Prostate gland (tissue), 2 donors: ENCODE measurements at regions not wholly inside any gene's neighbourhood (a gene's known extent, or its start where the extent isn't known, plus 50 kb on each side); places are given as distances from the start of the nearest gene placed in this dataset.

Experiments used
- DNase-seq: peaks from one replicate; pipeline ENCODE4 v3.0.0-alpha.2; 2019; ENCODE audit warnings: low spot score
- H3K27ac ChIP-seq, 2 donors: fragments of 200-600 bp; sonication (generic); 2 replicates each; pipeline ENCODE4 v1.5.1; 2017 to 2019
- H3K27me3 ChIP-seq: fragments of 200-600 bp; sonication (generic); replicated peaks from 2 replicates; pipeline ENCODE4 v1.5.1; 2019; ENCODE audit not compliant: insufficient read depth
- H3K36me3 ChIP-seq, 2 donors: fragments of 200-600 bp; sonication (generic); 1 replicate in 1 of 2; 2 replicates in 1 of 2; pipeline versions ENCODE4 v1.5.1 to v1.8.1; 2017 to 2019
- H3K4me1 ChIP-seq: fragments of 200-600 bp; sonication (generic); replicated peaks from 2 replicates; pipeline ENCODE4 v1.5.1; 2019
- H3K4me3 ChIP-seq, 2 donors: fragments of 200-600 bp; sonication (generic); 2 replicates each; pipeline ENCODE4 v1.5.1; 2017 to 2019
- H3K9me3 ChIP-seq: fragments of 200-600 bp; sonication (generic); 2 replicates; pipeline ENCODE4 v1.5.1; 2017
- POLR2A ChIP-seq: fragments of 450-650 bp; IDR thresholded peaks from one replicate; pipeline ENCODE4 v1.6.1; 2016; ENCODE audit warnings: antibody characterized with exemption, mild to moderate bottlenecking
- POLR2AphosphoS5 ChIP-seq: sonication (generic); formaldehyde crosslinking; IDR thresholded peaks from one replicate; pipeline ENCODE4 v1.6.1; 2017; ENCODE audit warnings: antibody characterized with exemption
- WGBS: methylation state at CpG from one replicate; pipeline ENCODE4 v1.1.5; 2018; 5-methylcytosine and 5-hydroxymethylcytosine counted together
- intact Hi-C: fragments of 100-400 bp; cut with DNase I; formaldehyde crosslinking; loops from one replicate; pipeline ENCODE4 v1.14.2; 2022
- TF ChIP-seq, protein P1 (sequence below), 4 experiments: fragments of 200-600 bp in 2 of 4; fragments of 450-650 bp in 2 of 4; sonication (generic) in 2 of 4; IDR thresholded peaks; 1 replicate in 3 of 4; 2 replicates in 1 of 4; pipeline ENCODE4 v1.5.1; 2016 to 2019; ENCODE audit warnings: antibody characterized with exemption in 4 of 4, mild to moderate bottlenecking in 2 of 4, moderate library complexity in 2 of 4

DNA sequence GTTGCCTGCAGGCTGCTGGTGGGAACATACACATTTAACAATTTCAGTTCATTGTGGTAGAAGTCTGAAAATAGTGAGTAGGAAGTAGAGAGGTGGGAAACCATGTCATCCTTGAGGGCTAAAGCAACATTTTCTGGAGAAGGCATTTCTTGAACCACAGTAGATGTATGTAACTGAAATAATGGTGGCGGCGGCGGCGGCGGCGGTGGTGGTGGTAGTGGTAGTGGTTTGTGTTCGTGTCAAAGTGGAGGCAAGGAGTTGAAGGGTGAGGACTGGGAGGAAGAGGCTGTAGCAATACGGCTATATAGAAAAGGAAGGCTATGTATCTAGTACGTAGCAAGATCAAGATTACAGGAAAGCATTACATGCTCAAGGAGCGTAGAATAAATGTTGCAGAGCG lies 1381.6 kb upstream of the TENM3 start:
- Histone ChIP-seq H3K27ac (no peak overlapping the region), H3K4me3 (no peak overlapping the region), H3K27me3 (no peaks in the 10 kb centered on the region), H3K4me1 (no peaks in the 10 kb centered on the region), H3K36me3 (no peaks in the 10 kb centered on the region), H3K9me3 (no peaks in the 10 kb centered on the region)
- TF ChIP-seq, protein P1, sequence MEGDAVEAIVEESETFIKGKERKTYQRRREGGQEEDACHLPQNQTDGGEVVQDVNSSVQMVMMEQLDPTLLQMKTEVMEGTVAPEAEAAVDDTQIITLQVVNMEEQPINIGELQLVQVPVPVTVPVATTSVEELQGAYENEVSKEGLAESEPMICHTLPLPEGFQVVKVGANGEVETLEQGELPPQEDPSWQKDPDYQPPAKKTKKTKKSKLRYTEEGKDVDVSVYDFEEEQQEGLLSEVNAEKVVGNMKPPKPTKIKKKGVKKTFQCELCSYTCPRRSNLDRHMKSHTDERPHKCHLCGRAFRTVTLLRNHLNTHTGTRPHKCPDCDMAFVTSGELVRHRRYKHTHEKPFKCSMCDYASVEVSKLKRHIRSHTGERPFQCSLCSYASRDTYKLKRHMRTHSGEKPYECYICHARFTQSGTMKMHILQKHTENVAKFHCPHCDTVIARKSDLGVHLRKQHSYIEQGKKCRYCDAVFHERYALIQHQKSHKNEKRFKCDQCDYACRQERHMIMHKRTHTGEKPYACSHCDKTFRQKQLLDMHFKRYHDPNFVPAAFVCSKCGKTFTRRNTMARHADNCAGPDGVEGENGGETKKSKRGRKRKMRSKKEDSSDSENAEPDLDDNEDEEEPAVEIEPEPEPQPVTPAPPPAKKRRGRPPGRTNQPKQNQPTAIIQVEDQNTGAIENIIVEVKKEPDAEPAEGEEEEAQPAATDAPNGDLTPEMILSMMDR (IDR thresholded peaks at IDR 0.05) = no peak
- no peak for TF ChIP-seq POLR2A
- TF ChIP-seq POLR2AphosphoS5 = no peak
- intact Hi-C loops = no loop called here
- WGBS = 95% methylated on average over 11 of the region's 11 CpGs
- no peak for DNase-seq

GRCh38 chr4:180866933-180867643 lies 1376.1 kb upstream of the TENM3 start:
- Histone ChIP-seq H3K27ac (no peak overlapping the region), H3K4me1 (no peaks in the 10 kb centered on the region), H3K4me3 (no peak overlapping the region), H3K27me3 (no peaks in the 10 kb centered on the region), H3K36me3 (no peaks in the 10 kb centered on the region), H3K9me3 (no peaks in the 10 kb centered on the region)
- no peak for DNase-seq
- TF ChIP-seq POLR2AphosphoS5 = no peak
- no peak for TF ChIP-seq POLR2A
- TF ChIP-seq, protein P1 (IDR thresholded peaks at IDR 0.05) = no peak
- intact Hi-C loops = no loop called here
- 92% methylated on average over 16 of the region's 16 CpGs for WGBS

DNA sequence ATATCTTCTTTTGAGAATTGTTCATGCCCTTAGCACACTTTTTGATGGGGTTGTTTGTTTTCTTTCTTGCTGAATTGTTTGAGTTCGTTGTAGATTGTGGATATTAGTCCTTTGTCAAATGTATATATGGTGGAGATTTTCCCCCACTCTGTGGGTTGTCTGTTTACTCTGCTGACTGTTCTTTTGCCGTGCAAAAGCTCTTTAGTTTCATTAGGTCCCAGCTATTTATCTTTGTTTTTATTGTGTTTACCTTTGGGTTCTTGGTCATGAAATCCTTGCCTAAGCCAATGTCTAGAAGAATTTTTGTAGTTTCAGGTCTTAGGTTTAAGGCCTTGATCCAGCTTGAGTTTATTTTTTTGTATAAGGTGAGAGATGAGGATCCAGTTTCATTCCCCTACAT lies 1372.6 kb upstream of the TENM3 start:
- Histone ChIP-seq H3K36me3 (no peaks in the 10 kb centered on the region), H3K27ac (no peak overlapping the region), H3K9me3 (no peaks in the 10 kb centered on the region), H3K4me3 (no peak overlapping the region), H3K4me1 (no peaks in the 10 kb centered on the region), H3K27me3 (no peaks in the 10 kb centered on the region)
- no peak for TF ChIP-seq POLR2AphosphoS5
- TF ChIP-seq POLR2A = no peak
- TF ChIP-seq, protein P1 (IDR thresholded peaks at IDR 0.05) = no peak
- intact Hi-C loops = no loop called here
- 32% methylated on average over 2 of the region's 2 CpGs for WGBS
- no peak for DNase-seq

- intact Hi-C loops = no loop called here
- Histone ChIP-seq H3K27me3 (no peaks in the 10 kb centered on the region), H3K9me3 (no peaks in the 10 kb centered on the region), H3K36me3 (no peaks in the 10 kb centered on the region), H3K27ac (no peak overlapping the region), H3K4me3 (no peak overlapping the region), H3K4me1 (no peaks in the 10 kb centered on the region)
- WGBS = 0% methylated on average over 1 of the region's 1 CpG
- TF ChIP-seq, protein P1 (IDR thresholded peaks at IDR 0.05) = no peak
- TF ChIP-seq POLR2AphosphoS5 (no peak), POLR2A (no peak)
- DNase-seq = no peak
Measured at GRCh38 chr4:180898305-180898704, 1344.9 kb upstream of the TENM3 start.

GRCh38 chr4:180900781-180901180 lies 1342.4 kb upstream of the TENM3 start:
- intact Hi-C loops = no loop called here
- TF ChIP-seq POLR2A (no peak), POLR2AphosphoS5 (no peak)
- TF ChIP-seq, protein P1 (IDR thresholded peaks at IDR 0.05) = no peak

More at GRCh38 chr4:180900781-180901180, 1342.4 kb upstream of the TENM3 start:
- no peaks in the 10 kb centered on the region for H3K4me1 ChIP-seq
- no peaks in the 10 kb centered on the region for H3K27me3 ChIP-seq
- 83% methylated on average over 4 of the region's 4 CpGs for WGBS
- H3K9me3 ChIP-seq = no peaks in the 10 kb centered on the region
- DNase-seq = no peak
- no peaks in the 10 kb centered on the region for H3K36me3 ChIP-seq
- no peak overlapping the region for H3K27ac ChIP-seq
- H3K4me3 ChIP-seq = no peak overlapping the region
